AG08395 (cell line): ENCODE measurements at regions not wholly inside any gene's neighbourhood (a gene's known extent, or its start where the extent isn't known, plus 50 kb on each side); places are given as distances from the start of the nearest gene placed in this dataset.
A peak's percentile ranks its signal among the peaks of the same experiment; 100 is the strongest.
"Not testable (repeated sequence)": the region's sequence is repeated elsewhere in the genome, so short reads cannot be mapped to it uniquely, and the experiment has no call there.

ENCODE experiments used
- DNase-seq: peaks from one replicate; pipeline ENCODE4 v3.0.0; 2012; ENCODE audit warnings: mixed read lengths, low spot score

DNA sequence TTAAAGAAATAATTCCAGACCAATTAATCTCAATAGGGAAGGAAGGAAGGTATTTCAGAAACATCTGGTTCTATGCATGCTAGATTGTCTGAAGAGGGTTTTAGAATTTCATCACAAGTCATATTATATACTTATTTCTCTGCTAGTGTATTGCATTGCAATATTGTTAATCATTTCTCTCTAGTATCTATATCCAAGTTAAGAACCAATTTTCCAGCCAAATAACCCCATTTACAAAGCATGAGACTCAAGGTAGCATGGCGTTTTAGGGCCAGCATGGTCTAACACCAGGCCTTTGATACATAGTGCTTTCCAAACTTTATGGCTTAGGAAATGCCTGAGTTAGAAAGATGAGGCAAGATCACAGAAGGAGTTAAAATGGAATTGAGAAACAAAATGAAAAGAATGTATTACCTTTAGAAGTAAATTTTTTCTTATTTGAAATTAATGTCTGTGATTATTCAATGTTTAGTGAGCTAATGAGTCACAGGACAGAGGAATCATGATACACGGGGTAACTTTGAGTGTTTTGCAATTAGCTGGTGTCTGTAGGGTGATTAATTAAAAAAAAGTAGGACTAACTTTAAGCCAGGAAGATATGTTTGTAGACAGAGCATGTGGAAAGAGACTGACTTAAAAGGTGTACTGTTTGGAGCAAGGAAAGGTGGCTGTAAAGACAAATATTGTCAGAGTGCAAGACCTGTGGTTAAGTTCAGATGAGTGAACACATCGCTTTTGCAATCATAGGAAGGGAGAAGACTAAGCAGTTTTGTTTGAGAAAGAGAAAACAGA, 1006.2 kb upstream of the CITED2 start:
- peak; percentile 10 for DNase-seq

DNA sequence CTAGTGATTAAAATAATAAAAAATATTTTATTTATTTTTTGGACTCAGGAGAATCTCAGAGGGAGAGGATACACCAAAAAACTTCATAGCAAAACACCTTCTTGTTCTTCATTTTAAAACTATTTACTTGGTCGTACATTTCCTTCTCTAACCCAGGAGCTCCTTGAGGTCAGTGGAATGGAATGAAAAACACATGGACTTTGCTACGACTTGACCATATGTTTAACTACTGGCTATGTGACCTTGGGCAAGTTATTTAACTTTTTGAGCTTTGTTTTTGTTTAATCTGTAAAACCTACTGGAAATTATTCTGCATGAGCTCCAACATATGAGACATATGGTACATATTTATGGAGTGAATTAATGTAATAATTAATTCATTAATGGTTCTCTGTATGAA, 1005.5 kb upstream of the CITED2 start:
- DNase-seq, result peak; percentile 48

DNA sequence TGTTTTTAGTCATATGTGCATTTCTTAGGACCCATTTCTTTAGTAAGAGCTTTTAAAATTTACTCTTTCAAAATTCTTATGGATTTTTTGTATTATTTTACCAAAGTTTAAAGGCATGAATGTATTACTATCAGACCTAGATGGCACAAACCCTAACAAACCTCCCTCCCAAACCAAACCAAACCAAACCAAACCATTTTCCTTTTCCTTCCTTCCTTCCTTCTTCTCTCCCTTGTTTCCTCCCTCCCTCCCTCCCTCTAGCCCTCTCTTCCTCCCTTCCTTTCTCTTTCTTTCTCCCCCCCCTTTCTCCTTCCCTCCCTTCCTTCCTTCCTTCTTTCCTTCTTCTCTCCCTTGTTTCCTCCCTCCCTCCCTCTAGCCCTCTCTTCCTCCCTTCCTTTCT, 1001.8 kb upstream of the CITED2 start:
- DNase-seq, result no peak

- not testable (repeated sequence) for DNase-seq
Measured at GRCh38 chr6:140373728-140374127, 999.3 kb upstream of the CITED2 start.

- DNase-seq, result no peak
Measured at GRCh38 chr6:140372064-140372463, 997.6 kb upstream of the CITED2 start.

DNA sequence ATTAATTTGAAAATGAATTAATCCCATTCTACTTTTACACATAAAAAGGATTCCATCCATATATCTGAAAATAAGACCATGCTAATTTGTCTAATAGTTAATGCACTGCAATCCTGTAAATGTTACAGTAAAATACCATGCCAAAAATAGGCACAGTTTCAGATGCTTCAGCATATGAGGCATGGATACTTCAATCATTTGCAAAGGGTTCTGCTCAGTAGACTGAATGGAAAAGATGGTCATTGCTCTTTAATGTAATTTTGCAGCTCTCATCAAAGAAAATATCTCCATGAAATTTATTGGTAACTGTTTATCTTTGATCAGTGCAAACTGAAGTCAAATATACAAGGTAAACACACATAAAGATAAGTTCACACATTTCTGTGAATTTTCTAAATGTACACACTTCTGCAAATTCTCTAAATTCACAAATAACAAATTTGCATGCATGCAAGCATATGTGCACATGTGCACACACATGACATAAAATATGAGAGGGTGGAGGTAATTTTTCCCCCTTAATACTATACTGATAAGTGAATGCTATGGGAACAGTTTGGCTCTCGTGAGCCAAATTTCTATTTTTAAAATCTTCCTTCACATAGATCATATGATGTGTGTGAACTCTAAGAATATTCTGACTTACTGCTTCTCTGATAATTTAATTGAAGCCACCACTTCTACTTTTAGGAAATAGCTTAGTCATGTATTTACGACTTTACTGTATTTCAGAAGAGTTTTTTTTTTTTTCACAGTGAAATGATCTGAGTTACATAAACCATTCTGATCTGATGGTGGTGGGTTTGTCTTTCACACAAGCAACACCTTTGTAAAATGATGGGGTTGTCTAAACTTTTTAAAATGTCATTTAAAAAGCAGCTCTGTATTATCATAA, 996.8 kb upstream of the CITED2 start:
- no peak for DNase-seq

DNA sequence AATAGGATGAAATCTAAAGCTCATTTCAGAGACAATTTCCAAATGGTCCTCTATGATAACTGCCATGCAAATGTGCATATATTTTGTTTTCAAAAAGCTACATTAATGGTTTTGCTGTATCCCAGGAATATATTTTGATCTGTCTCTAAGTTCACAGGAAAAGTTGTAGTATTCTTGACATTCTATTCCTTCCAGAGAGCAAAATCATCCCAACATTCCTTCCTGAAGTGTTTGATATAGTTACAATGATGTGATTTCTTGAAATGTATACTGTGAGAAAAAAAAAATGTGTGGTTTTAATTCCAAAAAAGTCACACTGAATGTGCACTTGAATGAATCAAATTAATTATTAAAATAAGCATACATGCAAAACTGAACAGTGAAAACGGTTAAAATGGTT, 996.0 kb upstream of the CITED2 start:
- DNase-seq, result no peak

DNA sequence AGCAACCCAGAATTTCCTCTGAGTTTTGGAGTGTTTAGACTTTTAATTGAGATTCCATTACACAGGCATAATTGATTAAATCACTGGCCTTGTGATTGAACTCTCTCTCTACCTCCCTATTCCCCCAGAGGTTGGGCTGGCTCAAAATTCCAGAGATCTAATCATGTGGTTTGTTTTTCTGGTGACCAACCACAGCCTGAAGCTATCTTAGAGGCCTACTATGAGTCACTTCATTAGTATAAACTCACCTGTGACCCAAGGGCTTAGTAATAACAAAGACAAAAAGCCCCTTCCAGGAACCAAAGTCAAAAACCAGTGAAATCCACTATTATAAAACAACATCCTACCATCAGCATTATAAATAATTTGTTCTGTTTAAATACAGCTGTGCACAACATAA, 992.5 kb upstream of the CITED2 start:
- DNase-seq, result no peak

DNA sequence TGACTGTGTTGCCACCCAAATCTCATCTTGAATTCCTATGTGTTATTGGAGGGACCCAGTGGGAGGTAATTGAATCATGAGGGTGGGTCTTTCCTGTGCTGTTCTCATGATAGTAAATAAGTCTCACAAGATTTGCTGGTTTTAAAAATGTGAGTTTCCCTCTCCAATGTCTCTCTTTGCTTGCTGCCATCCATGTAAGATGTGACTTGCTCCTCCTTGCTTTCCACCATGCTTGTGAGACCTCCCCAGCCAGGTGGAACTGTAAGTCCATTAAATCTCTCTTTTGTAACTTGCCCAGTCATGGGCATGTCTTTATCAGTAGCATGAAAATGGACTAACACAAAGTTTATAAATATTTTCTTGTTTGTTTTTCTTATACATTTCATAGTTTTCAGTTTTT, 990.5 kb upstream of the CITED2 start:
- DNase-seq, result no peak

DNA sequence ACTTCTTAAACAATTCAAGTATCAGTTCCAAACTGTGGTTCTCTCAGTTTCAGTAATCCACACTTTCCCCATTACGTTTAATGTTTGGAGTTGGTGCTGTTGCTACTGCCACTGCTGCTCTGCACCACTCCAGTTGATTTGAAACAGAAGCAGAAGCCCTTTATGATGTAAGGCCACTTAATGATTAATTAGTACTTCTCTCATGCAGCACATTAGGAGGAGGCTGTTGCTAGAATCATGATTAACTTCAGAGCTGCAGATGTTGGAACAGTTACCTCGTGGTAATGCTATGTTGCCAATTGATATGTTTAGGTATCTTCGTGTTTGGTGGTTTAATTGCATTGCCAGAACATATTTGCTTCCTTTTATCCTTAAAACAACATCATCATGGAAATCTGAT, 986.2 kb upstream of the CITED2 start:
- DNase-seq, result no peak

DNA sequence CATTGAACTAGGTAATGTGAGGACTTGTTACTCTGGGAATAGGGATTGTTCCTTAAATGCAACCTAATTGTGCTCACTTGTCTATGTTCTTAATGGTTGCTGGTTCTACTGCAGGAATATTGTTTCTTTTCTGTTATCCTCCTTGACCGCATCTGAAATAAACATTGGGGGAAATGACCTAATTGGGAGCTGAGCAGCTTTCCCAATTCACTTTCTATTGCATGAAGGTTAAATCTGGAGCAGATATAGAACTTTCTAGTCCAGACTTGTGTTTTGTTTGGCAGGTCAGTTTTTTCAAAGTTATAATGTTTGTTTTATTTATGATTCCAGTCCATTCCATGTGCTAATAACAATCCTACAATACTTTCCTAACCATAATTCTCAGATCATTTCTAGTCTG, 981.0 kb upstream of the CITED2 start:
- no peak for DNase-seq

DNA sequence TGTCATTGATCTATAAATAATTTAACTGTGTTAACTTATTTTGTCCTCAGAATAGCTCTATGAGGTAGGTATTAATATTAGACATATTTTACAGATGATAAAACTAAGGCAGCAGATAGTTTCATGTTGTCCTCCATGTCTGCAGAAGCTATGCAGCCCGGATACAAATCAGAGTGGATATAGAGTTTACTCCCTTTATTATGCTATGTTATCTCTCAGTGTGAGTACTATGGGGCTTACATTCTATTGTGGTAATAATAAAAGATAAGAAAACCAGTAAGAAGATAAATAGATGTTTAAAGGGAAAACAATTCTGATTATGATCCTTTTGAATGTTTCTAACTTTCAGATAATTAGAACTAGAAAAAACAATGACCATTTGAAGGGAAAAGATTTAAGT, 979.8 kb upstream of the CITED2 start:
- DNase-seq, result no peak

DNA sequence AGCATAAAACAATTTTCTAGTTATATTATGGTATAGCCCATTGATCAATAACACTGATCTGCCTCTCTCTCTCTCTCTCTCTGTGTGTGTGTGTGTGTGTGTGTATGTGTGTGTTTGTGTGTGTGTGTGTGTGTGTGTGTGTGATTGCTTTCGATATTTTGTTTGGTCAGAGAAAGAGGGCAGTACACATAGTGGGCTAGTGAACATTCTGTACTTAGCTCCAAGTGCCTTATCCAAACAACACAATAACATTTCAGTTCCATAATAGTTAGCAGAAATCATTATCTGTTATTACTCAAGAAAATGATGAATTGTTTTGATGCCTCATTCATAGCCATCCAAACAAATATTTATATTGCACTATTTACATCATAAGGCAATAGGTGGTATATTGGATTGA, 979.1 kb upstream of the CITED2 start:
- no peak for DNase-seq

DNA sequence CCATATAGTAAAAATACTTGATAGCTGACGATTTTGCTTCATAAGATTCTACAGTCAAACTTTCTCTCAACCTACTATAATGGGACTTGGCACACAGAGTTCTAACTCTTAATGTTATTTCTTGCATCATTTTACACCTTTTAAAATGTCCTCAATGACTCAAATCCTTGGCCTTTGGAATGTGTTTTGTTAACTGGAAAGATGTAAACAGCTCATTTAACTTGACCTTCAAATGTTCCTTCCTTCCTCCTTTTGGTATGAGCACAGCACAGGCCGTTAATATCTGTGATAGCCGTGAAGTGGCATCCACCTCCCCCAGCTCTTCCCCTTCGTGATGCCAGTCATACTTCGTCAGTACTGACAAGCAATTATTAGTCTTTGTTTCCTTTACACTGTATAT, 972.0 kb upstream of the CITED2 start:
- no peak for DNase-seq

- no peak for DNase-seq
Measured at GRCh38 chr6:140345935-140346334, 971.5 kb upstream of the CITED2 start.

GRCh38 chr6:140344142-140344913, 969.9 kb upstream of the CITED2 start:
- DNase-seq, result peak; percentile 50

DNA sequence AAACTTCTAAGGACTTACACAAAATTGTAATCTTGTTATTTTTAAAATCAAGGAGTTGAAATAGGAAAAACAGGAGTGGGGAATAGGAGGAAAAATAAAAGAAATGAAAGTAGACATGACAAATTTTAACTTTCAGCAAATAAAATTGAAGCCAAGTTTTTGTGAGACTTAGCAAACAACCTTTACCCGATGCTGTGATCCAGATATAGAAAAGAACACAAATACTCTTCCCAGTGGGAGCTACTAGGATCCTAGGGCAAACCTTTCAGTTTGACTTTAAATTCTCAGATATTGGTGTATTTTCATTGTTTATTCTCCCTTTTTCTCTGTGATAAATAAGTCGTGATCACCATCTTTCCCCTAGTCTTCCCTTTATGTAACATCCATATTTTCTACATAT, 968.7 kb upstream of the CITED2 start:
- DNase-seq, result no peak

GRCh38 chr6:140341272-140341671, 966.8 kb upstream of the CITED2 start:
- DNase-seq, result no peak

- DNase-seq, result no peak
Measured at GRCh38 chr6:140340795-140341194, 966.3 kb upstream of the CITED2 start.

DNA sequence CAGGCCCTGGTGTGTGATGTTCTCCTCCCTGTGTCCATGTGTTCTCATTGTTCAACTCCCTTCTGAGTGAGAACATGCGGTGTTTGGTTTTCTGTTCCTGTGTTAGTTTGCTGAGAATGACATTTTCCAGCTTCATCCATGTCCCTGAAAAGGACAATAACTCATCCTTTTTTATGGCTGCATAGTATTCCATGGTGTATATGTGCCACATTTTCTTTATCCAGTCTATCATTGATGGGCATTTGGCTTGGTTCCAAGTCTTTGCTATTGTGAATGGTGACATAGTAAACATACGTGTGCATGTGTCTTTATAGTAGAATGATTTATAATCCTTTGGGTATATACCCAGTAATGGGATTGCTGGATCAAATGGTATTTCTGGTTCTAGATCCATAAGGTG, 964.6 kb upstream of the CITED2 start:
- not testable (repeated sequence) for DNase-seq

DNA sequence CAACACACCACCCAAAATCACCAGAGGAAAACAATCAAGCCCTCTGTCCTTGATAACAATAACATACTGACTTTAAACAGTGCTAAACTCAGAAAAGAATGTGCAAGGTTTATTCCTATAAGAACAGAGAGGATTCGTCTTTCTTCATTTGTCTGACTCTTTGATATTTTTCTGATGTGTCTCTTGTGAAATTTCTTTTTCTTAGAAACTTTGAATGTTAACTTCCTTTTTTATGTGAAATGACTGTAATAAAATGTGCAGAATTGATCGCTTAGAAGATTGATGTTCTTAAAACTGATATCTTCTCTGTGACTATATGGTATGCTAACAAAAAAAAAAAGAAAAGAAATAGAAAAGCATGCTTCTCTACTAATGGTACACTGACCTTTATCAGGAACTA, 947.4 kb upstream of the CITED2 start:
- DNase-seq, result no peak
